Tongue (tissue), 1 donor: ENCODE measurements at regions not wholly inside any gene's neighbourhood (a gene's known extent, or its start where the extent isn't known, plus 50 kb on each side); places are given as distances from the start of the nearest gene placed in this dataset.
"Not testable (repeated sequence)": the region's sequence is repeated elsewhere in the genome, so short reads cannot be mapped to it uniquely, and the experiment has no call there.

Experiments
- DNase-seq: peaks from one replicate; pipeline ENCODE4 v3.0.0-alpha.2; 2015

DNA sequence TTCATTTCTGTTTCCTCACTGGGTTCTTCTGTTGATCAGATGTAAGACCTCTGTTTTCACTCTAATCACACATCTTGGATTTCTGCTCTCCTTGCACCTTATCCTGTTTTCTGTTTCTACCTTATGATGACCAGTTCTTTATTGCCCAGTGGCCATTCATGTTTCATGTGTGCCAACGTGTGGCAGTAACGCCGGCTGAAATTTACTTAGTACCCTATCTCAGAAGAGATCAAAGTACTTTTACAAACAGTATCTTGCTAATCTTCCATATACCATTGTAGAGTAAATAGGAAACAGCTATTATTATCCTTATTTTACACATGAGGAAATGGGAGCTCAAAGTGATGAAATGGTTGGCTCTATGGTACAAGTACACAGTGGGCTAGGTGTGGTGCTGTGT lies 74.0 kb downstream of the GATA3 start:
- no peak for DNase-seq

DNA sequence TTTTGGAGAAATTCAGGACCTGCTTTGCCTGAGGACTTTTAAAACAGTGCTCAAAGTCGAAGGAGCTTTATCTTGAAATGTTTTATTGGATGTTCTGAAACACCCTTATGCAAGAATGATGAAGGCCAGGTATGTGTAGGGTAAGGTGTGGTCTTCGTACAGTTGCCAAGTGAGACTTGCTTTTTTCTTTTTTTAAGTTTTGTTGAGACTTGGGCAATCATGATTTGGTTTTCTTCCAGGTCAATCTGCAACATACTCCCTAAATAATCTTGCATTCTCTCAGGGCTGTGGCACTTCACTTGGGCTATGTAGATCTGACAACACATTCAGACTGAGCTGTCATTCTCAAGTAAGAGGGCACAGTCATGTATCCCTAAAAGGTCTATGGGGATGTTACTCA lies 75.0 kb downstream of the GATA3 start:
- DNase-seq = no peak

DNA sequence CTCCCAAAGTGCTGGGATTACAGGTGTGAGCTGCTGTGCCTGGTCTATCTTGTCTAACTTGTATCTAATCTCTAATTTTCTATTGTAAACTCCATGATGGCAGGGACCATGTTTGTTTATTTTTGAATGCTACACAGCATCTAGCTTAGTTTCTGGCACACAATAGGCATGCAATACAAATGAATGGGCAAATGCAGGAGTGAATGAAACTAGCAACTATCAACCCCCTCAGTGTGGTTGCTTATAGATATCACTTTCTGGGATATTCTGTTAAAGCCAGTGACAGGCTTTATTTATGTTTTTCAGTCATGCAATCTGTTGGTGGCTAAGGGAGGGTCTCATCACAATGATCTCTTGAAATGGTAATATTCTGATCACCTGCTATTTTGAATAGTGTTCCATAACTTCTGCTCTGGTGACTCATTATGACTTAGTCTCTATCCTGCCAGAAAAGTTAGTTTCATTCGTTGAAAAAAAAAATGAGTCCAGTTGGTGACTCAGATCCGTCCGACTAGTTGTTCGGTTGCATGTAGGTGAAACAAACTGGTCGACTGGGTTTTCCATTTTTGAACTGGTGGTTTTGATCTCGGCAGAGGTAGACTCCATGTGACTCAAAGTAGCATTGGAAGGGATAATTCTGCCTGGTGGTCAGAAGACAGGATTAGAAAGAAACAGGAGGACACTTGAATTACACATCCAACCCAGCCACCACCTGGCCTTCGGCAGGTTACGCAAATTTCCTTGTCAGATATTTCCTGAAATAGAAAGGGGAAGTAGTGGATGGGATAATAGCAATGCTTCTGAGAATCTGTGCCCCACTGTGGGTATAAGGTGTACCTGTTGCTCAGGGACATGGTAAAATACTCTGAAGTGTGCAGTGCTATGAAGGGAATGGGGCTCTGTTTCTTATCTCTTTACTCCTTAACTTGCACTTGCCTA lies 76.8 kb downstream of the GATA3 start:
- DNase-seq = no peak

DNA sequence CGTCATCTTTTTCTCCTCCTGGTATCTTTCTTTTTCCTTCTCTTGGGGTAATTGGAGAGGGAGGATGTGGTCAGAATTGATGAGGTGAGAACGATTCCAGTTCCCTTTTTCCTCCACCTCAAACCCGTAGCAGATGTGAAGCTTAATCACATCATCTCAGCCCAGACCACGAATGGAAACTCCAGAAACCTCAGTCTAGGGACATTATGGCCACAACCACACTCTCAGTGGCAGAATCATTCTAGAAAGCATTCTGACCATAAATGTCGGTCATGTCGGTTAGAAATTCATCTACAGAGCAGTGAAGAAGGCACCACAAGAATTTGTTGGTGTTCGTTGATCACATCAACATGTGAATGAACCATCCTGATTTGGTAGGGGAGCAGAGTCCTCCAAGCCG lies 78.7 kb downstream of the GATA3 start:
- no peak for DNase-seq

DNA sequence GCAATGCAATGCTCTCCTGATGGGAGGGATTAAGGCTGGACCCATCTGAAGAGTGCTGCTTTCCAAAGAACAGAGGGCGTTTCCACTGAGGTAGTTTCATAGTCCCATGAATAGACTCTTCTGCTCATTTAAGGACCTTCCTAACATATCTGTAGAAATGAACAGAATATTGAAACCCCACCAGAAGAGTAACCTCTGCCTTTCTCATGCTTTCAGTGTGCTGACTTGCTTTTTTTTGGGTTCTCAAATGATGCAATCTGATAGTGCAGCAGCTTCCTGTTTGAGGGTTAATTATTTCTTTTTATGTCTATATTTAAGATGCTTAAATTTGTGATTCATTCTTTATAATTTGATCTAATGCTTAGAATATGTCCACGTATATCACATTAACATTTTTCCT lies 82.2 kb downstream of the GATA3 start:
- DNase-seq = no peak

DNA sequence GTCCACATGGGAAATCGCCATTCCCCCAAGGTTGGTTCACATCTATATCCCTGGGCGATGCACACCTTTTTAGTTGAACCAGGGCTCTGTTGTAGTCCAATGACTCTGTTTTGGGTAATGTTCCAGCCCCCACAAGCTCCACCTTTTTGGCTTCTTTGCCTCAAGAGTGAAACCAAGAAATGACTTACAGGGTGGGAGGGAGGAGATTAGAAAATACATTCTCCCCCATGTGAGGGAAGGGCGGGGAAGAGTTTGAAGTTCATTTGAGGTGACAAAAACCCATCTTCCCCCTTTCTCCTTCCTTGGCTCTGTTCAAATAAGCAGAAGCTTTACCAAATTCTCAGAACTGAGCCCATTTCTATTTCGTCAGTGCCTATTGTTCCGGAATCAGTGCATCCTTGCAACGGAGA lies 82.8 kb downstream of the GATA3 start:
- no peak for DNase-seq

DNA sequence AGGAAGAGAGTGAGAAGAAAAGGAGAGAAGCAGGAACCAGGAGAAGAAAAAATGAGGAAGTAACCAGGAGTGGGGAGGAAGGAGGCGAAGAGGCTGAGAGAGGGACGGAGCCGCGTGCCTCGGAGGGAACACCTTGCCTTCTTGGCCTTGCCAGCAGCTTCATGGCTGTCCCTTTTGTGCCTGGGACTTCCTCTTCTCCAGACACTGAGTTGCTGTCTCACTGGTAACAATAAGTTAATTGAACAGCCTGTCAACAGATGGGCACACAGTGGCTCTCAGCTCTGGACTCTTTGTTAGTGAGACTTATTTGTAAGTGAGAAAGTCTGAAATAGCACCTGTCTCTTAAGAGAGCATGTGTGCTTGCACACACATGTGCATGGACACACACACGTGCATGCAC lies 83.2 kb downstream of the GATA3 start:
- no peak for DNase-seq

DNA sequence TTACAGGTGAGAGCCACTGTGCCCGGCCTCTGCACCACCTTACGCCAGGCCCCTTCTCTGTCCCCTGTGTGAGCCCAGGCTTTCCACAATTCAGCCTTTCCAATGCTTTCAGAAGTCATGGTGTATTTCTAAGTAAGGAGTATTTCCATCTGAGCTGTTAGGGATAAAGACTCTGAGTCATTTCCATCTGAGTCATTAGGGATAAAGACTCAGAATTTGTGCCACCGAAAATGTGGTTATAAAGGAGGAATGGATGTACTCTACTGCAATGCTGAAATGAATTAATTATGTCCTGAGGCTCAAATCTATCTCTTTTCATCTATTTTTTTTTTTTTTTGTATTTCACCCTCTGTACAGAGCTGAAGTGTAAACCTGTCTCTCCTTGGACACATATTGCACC lies 84.0 kb downstream of the GATA3 start:
- DNase-seq = no peak

DNA sequence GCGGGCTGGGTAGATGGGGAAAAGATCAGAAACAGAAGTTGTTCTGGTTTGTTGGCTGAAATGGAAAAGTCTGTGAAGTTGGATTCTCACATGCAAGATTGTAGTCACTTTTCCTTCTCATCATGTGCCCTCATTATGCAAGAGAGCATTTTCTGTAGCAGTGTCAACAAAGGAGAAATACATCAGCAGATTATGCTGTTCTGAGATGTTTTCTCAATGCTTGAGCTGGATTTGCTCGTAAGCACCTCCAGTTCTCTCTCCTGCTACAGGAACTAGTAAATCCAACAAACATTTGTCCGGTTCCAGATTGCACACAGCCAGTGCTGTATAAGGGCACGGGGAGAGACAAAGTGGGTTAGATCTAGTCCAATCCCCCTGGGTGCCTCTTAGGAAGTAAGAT lies 90.0 kb downstream of the GATA3 start:
- no peak for DNase-seq

DNA sequence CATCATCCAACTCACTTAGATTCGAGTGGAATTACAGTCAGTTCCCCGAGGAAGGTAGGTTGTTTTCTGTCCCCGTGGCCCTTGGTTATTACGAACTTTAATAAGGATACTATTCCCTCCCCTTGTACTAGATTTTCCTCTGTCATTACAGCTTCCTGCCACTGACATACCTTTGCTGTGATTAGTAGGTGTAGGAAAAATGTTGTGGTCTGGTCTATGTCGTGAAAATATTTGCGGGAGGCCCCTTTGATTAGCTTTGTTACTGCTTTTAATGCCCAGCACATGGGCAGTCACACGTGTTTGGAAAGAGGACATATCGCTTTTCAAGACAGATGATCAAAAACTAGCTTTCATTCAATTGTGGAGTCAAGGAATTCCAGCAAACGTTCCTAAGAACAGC lies 92.2 kb downstream of the GATA3 start:
- no peak for DNase-seq

DNA sequence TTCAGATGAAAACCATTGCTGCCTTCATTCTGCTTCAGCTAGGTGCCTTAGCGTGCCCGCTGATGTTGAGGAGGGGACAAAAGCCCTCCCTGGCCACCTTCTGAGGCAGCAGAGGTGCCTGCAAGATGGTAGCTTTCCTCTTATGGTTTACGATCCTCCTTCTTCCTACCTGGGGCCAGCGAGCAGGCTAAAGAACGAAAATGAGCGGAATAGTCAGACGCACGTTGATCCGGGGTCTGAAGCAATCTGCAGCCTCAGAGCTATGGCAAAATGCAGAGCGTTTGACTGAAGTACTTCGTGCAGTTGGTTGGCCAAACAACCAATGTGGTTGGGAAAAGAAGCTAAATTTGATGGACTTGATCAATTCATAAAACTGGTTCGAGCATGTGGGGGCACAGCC lies 95.5 kb downstream of the GATA3 start:
- DNase-seq = no peak

DNA sequence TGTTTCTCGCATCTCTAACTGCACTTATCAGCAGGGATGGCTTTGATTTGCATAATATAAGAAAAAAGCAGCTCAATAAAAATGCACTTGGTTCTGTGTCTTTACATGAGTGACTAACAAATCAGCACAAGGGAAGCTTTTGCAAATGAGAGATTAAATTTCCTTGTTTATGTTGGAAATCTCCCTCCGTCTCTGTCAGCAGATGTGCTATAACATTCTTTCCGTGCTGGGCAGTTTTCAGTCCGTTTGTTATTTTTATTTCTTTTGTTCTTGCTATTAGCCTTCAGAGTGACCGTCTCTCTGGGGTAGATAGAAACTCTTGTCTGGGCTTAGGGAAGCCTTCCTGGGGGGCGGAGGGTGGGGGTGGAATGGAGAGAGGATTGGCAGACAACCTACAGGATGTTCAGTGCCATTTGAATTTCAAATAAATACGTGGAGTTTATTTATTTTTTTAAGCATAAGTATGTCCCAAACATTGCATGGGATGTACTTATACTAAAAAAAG lies 96.0 kb downstream of the GATA3 start:
- DNase-seq = no peak

DNA sequence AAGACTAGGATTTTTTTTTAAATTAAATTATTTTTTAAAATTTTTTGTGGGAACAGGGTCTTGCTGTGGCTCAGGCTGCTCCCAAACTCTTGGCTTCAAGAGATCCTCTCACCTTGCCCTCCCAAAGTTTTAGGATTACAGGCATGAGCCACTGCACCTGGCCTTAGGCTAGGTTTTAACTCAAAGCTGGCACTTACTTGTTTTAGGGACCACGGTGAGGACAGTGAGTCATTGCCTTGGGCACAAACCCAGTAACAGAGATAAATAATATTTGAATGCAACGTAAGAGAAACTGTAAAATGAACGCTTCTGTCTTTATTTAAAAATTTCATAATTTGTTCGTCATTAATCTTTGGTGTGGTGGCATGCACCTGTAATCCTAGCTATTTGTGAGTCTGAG lies 96.6 kb downstream of the GATA3 start:
- no peak for DNase-seq

DNA sequence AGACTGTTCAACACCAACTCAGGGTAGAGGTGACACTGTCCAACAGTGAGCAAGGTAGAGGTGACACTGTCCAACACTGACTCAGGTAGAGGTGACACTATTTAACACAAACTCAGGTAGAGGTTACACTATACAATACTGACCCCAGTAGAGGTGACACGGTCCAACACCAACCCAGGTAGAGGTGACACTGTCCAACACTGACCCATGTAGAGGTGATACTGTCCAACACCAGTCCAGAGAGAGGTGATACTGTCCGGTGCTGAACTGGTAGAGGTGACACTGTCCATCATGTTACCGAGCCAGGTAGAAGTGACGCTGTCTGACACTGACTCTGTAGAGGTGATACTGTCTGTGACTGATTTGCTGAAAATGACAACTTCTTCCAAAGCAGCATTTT lies 102.4 kb downstream of the GATA3 start:
- no peak for DNase-seq

DNA sequence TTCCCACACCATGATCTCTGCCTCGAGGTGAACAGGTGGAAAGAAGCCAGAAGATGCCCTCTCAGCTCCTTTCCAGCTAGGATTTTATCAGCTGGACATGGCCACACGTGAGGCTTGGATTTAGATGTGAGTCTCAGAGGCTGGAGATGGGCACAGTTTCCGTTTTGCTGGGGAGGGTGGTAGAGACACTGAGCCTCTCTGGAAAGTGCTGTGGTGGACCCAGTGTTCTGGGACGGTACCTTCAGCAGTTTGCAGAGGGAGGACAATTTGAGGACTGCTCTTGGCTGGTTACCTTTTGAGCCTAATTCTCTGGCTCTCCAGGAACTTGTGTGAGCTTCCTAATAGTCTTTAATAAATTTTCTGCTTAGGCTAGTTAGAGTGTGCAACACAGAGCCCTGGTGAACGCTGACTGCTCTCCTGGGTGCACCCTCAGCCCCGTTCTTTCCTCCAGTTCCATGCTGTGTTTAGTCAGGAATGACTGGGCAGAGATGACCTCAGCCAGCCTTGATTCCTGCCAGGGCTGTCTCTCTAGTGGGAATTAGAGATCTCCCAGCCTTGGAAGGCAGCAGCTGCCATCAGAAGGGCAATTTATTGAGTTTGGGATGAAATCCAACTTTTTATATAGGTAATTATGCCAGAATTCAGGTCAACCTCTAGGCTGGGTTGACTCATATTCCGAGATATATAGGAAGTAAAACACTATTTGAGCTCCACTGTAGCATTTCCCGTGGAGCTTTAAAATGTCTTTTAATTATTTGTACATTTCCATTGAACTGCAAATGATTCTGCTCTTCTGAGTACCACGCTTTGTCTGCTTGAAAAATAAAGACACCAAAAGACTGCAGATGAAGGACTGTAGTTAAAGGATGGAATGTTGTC lies 103.9 kb downstream of the GATA3 start:
- DNase-seq = no peak

DNA sequence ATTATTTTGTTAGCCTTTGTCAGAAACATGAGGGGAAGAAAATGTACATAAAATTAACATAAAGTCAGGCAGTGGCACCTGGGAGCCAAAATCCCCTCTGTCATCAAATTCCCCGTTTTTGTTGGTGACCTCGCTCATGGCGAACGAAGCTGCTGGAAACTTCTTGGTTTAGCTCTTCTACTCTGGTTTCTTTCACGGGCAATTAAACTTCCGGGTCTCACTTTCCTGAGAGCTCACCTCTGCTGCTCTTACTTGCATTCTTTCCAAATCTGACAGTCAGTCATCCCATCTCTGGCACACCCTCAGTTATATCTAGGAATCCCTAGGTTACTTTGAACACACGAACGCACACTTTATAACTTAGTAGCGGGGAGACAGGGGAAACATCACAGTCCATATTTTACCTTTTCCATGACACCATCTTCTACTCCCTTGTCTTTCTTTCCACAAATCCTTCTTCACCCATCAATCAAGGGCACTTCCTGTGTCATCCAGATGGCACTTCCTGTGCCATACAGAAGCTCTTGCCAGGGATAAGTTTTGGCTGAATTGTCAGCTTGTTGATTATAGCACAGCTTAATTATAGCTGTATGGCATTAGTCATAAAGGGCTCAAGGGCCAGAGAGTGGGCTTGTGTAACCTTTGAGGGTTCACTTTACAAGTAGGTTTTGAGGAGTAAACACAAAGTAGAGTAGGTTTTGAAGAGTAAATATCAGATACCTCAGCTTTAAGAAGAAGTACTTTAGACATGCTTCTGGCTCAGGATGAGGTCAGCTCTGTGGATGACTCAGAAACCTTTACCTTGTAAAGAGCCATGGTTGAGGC lies 105.1 kb downstream of the GATA3 start:
- DNase-seq = no peak

DNA sequence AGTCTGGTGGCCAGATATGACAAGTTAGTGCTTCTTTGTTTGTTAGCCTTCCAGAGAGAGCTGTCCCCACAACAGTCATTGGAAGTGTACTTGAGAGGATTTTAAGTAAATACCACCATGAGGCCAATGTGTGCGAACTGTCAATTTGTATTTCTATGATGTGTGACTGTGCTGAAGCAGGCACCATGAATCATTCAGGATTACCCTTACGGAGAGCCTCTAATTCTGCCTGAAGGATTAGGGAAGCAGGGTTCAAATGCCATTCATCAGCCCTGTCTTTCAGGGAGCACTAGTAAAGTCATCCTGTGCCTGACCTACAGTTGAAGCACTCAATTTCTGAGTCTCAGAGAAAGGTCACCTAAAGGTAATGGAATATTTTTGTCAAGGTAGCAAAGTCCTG lies 109.3 kb downstream of the GATA3 start:
- no peak for DNase-seq

DNA sequence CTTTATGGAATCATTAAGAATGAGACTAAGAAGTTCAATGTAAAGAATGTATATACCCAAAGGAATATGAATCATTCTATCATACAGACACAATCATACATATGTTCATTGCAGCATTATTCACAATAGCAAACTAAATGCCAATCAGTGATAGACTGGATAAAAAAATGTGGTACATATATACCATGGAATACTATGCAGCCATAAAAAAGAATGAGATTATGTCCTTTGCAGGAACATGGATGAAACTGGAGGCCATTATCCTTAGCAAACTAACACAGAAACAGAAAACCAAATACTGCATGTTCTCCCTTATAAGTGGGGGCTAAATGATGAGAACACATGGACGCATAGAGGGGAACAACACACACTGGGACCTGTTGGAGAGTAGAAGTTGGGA lies 110.2 kb downstream of the GATA3 start:
- not testable (repeated sequence) for DNase-seq

DNA sequence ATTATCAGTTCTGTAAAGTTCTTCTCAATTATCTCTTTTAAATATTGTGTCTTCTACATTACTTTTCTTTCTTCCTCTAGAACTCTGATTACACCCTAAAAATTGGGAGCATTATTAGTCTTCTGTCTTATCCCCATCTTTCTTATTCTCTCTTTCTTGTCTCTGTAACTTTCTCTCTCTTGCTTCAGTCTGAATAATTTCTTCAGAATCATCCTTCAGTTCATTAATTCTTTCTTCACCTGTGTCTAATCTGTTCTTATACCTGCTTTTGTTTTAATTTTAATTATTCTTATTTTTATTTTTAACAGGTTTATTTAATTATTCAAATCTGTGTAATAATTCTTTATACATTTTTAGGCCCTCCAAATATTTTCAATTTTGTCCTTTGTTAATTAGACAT lies 114.3 kb downstream of the GATA3 start:
- DNase-seq = no peak

DNA sequence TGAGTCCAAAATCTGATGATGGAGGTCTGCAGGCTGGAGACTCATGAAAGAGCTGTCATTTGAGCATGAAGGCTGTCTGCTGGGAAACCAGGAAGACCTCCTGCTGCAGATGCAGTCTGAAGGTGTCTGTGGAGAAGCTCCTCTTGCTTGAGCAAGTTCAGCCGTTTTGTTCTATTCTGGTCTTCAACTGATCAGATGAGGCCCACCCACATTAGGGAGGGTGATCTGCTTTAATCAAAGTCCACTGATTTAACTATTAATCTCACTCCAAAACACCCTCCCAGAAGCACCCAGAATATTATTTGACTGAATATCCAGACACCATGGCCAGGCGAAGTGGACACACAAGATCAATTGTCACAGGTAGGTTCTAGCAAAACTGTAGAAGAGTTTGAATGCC lies 116.5 kb downstream of the GATA3 start:
- DNase-seq = no peak

DNA sequence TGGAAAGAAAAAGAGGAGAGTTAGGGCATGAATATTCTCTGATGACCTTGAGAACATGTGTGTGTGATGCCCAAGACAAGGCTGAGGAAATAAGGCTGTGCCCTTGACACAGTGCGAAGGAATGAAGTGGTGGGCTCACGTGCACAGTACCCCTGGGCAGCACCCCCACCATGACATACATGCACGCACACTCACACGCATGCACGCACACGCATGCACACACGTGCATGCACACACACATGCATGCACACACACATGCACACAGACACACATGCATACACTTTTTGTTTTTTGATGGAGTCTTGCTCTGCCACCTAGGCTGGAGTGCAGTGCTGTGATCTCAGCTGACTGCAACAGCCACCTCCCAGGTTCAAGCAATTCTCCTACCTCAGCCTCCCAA lies 118.1 kb downstream of the GATA3 start:
- no peak for DNase-seq

DNA sequence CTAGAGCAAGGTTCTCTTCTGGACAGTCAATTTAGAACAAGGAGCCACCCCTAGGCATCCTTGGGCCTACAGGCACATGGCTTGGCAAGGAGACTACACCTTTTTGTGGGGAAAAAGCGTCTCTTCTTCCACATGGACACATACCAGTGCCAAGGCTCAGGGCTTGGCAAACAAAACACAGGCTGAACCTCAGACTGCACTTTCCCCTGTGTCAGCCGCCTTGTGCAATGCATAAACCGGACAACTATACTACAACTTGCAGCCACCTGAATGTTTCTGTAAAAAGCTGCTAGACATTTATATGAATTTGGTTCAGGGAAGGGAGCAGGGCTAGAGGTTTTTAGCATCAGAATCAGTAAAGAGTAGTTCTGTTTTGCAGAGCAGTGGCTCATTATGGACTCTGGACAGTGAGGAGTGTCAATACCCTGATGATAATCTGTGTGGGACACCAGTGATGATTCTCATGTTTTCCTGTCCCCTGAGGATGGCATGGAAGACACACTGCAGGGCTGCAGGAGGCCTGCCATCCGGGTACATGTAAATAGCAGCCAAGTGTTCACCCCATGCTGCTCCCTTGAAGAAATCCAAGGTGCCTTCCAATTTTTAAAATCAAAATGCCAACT lies 118.9 kb downstream of the GATA3 start:
- DNase-seq = no peak
